SW480 (cell line): ENCODE measurements at regions not wholly inside any gene's neighbourhood (a gene's known extent, or its start where the extent isn't known, plus 50 kb on each side); places are given as distances from the start of the nearest gene placed in this dataset.

Experiments used
- DNase-seq: peaks from one replicate; pipeline ENCODE4 v3.0.0-alpha.2; 2016; ENCODE audit warnings: low spot score

DNA sequence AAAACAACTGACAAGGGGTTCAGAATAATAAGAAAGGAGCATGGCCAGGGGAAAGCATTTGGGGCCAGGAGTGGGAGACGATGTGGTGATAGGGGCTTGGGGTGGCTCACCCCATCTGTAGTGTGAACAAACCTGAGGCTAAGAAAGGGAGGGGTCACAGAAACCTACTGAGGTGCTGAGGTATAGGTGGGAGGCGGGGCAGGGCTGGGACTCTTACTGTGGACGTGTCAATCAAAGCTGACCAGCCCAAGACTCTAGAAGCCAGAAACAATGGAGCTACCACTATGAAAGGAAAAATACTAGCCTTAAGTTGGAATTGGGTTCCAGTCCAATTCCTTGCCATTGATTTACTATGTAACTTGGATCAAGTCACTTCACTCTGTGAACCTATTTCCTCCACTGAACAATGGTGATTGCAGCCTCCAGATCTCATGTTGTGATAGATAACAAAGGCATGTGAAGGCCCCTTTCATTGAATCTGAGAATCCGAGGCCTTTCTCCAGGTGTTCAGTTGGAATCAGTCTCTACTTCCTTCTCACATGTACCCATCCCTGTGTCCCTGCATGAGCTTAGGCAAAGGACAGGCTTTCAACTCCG, 260.9 kb upstream of the HES1 start:
- DNase-seq: no peak

DNA sequence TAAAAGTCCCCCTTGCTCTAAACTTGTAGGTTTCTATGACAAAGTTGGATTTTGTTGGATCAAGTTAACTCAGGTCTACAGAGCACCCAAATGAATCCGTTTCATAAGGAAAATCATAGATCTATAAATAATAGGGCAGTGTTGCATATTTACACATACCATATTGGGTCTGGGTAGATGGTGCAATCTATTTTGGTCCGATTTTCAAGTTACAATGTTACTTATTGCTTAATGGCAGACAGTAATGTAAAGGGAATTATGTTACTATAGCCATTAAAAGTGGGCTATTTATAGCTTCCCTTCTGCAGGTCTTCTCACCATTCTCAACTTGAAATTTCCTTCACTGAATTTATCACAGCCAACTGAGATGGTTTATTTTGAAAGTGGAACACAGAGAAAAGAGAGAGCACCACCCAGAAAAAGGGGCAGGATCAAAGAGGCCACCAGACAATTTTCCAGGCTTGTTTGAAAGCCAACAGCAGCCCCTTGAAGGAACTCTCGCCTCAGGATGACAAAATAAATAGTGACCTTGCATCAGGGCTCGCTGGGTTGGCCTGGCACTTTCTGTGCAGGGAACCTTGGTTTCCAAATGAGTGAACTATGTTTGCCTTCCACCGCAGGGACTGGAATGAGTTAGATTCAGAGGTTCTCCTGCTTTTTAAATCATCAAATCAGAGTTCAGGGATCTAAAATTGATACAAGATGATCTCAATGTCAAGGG, 260.2 kb upstream of the HES1 start:
- no peak for DNase-seq

DNA sequence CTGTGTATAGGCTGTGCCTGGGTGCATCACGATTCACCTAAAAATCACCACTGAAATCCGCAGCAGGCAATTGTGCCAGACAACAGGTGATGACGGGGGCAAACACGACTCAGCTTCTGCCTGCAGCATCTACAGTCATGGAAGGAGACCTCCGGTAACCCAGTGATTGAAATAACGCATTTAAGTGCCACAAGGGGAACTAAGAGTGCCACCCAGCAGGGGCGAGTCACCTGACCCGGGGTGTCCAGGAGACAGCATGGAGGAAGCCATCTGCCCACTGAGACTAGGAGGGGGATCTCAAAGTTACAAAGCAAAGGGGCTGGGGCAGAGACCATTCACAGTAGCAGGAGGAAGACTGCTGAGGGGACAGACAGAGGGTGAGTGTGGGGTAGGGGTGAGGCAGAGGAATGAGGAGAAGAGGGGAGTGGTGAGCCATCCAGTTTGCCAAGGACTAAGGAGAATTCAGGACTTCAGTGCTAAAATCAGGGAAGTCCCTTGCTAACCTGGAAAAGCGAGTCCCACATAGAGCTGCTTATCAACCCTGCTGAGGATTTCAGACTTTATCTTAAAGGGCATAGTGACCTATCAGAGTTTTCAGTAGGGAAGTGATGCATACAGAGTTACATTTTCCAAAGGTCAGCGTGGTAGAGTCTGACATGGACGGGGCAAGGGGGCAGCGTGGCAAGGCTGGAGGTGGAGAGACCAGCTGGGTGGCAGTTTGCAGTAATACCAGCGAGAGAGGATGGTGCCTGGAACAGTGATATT, 256.7 kb upstream of the HES1 start:
- no peak for DNase-seq

DNA sequence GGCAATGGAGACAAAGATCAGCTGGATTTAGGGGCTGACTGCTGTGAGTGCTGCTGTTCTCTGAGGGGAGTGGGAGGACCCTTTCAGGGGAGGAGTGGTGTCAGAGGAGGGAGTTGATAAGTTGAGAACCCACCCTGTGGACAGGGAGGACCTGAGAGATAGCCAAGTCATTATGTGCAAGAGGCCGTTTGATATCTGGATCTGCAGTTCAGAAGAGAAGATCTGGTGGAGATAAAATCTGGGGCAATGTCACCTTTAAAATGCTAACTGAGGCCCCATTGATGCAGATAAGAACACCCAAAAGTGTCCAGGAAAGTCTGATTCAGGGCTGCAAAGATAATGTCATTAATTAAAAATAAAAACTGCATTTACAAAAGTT, 256.1 kb upstream of the HES1 start:
- DNase-seq: no peak

DNA sequence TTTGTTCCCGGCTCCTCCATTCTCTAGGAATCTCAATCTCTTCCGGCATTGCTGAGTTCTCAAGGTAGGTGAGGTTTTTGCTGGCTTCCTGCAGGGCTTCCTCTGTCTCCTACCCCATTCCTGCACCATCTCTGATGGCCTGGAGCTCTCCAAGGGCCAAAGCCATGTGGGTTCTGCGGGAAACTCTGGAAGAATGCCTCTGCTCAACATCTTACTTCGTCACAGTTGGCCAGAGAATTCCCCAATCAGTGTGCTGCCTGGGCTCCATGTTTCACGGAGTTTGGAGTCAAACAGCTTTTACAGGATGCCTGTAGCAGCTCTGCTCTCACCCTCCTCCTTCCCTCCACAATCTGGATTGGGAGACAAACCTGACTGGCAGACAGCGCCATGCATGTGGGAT, 253.9 kb upstream of the HES1 start:
- DNase-seq: no peak

DNA sequence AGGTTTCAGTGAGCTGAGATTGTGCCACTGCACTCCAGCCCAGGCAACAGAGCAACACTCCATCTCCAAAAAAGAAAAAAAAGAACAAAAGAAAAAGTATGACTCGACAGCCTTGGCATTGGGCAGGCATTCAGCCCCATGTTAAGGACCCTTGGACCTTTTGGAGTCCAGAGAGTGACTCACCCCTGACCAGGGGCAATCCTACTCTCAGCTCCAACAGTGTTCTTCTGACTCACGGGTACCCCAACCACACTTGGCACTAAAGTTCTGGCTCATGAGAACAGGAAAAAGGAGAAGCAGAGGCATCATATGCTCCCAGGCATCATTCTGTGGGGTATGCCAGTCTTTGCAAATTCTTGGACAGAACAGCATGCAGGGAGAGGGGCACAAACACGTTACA, 252.4 kb upstream of the HES1 start:
- DNase-seq: peak; percentile 50

DNA sequence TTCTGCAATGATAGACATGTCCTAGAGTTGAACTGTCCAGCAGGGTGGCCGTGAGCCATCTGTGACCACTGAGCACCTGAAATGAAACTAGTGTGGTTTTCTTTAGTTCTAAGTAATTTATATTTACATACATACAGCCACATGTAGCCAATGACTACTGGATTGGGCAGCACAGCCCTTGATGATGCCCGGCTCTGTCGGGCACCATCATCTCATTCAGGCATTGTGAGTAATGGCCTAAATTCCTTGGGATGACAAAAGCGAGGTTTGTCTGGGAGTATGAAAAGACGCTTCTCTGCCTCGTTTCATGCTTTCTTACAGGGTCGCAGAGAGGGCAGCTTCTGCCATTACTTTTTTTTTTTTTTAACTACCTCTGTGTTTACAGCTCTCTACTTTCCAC, 251.9 kb upstream of the HES1 start:
- no peak for DNase-seq

DNA sequence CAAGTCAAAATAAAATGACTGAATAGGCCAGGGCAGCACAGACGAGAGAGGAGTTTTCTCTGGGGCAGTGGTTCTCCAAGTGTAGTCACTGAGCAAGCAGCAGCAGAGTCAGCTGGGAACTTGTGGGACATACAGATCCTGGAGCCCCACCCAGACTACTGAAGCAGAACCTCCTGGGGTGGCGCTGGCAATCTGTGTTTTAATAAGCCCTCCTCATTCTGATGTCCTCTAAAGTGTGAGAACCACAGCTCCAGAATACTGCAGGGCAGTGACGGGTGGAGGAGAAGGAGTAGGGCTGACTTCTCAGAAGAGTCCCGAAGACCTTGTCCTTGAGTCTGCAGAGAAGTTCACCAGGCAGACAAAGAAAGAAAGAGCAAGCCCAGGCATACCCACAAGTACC, 251.3 kb upstream of the HES1 start:
- DNase-seq: no peak

DNA sequence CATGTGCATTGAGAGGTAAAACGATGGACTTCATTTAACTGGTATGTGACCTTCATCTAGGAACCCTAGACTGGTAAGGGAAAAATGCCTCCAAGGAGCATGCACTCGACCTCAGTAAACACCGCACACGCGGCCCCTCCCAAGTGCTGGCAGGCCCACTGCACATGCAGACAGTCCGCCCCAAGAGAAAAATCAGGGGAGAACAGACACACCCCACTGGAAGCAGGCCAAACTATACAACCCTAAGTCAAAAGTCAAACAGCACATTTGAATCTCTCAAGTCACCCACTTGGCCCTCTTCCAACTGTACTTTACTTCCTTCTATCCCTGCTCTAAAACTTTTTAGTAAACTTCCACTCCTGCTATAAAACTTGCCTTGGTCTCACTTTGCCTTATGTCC, 250.1 kb upstream of the HES1 start:
- no peak for DNase-seq

DNA sequence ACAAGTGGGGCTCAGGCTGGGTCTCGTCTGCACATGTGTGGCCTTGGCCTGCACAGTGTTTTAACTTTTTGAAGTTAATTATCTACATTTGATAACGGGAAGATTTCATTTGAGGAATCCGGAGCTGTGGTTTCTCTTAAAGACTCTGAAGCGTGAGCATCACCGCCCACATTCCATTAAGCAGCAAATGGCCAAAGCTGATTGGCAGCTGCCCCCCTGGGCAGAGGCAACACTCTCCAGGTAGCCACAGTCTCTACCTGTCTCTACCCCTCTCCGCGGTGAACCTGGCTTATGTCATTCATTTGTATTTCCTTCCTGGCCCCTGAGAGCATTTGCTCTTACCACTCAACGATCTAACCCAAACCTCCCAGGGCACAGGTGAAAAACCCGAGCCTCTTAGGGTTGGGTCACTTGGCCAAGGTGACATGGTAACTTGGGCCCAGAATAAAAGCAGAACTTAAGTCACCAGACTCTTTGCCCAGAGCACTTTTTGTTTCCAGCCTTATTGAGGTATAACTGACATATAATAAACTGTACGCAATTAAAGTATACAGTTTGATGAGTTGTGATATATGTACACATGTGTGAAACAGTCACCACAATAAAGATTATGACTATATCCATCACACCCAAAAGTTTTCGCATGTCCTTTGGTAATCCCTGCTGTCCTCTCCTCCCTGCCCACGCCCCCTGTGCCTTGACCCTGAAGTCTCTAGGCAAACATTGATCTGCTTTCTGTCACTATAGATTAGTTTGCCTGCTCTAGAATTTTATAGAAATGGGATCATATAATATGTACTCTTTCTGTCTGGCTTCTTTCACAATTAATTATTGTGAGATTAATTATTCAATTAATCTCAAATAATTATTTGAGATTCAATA, 245.7 kb upstream of the HES1 start:
- DNase-seq: peak; percentile 42

DNA sequence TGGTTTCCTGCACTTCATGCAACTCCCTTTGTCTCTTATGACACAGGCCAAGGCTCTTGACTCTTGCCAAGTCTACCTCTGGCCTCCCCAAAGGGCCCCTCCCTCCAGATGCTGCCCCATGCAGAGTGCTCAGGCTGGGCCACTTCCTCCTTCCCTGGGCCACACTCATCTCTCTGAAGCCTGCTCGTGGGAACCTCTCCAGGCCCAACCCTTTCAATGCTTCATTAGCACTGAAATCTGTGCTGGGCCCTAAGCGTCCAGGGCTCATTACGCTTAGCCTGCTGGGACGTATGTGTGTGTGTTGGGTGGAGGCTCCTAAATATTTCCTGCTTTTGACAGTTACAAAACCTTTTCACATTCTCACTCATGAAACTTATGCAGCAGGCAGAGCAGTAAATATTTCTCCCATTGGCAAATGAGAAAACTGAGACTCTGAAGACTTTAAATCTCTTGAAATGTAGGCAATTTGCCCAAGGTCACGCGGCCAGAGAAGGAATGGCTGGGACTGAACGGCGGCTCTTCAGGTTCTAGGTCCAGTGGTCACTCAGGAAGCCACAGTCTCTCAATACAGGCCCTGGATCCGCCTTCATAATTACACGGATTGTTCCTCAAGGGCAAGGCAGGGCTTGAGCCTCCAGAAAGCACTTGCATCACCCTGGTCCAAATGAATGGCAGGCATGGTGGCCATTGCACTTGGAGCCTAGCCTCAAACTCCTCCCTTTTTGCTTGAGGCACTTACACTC, 241.7 kb upstream of the HES1 start:
- DNase-seq: no peak

DNA sequence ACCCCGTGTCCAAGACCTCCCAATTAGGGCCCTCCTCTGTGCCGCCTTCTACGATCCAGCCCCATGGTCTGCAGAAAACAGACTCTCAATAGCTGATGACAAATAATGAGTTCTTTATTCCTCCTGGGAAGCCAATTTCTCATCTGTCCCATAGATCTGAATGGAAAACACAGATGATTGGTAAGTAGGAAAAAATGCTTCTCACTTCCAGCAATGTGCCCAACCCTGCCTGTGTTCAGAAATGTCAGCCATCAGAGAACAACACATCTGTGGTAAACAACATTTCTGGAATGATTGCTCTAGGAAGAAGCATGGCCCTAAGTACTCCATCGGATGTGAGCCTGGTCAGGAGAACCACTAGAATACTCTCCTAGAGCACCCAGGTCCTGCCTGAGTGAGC, 240.5 kb upstream of the HES1 start:
- DNase-seq: no peak

DNA sequence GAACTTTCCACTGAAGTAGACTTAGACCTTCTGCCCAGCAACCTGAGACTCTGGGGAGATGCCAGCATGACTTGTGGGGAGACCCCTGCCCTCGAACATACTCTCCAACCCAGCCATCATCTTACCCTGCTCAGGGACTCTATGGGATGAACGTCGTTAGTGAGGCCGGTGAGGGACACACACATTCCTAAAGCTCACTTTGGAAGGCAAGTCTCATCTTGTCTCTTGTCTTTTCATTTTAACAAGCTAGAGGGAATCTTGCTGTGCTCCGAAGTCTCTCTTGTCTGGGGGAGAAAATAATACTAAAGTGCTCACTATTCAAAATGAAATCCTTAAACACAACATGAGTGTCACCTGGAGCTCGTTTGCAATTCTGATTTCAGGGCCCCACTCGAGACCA, 239.5 kb upstream of the HES1 start:
- DNase-seq: no peak

DNA sequence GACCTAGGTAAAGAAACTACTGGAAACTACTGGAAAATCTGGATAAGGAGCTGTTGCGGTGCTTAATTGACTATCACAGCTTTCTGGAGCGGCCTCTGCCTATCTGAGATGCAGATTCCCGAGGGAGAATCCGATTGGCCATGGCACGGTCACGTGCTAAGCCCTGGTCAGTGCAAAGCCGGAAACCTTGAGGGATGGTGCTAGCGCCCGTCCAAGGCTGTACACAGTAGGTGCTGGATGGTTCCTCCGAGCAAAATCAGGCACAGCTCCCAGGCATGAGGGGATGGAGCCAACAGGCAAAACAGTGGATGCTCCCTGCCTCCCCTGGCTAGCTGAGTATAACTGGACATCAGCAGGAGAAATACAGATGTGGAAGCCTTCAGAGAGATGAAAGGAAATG, 238.7 kb upstream of the HES1 start:
- DNase-seq: no peak

DNA sequence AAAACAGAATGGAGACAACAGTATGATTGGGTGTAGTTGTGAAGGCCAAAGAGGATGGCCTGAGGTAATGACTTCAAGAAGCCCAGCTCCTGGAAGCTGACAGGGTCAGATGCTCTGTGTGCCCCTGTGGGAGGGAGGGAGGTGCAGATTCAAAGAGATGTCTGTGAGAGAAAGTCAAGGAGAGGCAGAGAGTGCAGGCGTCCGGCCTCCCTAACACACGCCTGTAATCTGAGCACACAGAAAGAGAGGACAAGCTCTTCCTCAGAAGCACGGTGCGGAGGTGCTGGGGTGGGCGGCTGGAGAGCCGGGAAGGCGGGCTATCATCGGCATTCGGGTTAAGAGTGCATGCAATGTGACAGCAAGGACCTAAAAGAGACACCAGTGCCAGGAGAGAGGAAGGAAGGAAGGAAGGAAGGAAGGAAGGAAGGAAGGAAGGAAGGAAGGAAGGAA, 238.2 kb upstream of the HES1 start:
- no peak for DNase-seq

DNA sequence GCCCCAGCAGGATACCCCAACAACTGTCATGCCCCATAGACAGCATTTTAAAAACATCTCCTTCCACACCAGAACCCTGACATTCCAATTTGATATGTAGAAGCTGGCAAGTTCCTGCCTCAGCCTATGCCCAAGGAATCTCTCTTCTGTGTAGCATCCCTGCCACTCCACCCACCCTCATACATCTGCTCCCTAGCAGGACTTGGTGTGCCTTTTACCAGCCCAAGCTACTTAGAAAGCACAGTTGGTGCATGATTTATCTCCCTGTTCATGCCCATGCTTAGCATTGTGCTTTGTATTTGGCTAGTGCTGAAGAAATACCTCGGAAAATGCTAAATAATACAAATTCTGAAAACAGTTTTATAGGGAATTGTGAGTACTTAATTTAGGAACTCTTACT, 236.9 kb upstream of the HES1 start:
- DNase-seq: no peak

DNA sequence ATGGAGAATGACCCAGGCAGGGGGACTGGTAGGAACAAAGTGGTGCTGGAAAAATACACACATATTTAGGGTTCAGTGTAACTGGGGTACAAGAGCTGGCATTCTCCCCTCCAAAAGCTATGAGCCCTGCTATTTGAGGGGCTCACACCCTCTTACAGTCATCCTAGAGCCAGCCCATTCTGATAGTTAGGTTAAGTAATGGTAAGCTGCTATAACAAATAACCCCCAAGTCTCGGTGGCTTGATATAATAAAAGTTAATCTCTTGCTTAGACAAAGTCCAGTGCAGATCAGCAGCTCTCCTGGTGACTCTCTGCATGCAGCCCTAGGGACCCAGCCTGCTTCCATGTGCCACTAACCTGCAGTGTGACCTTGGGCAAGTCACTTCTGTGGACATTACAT, 234.9 kb upstream of the HES1 start:
- DNase-seq: no peak

DNA sequence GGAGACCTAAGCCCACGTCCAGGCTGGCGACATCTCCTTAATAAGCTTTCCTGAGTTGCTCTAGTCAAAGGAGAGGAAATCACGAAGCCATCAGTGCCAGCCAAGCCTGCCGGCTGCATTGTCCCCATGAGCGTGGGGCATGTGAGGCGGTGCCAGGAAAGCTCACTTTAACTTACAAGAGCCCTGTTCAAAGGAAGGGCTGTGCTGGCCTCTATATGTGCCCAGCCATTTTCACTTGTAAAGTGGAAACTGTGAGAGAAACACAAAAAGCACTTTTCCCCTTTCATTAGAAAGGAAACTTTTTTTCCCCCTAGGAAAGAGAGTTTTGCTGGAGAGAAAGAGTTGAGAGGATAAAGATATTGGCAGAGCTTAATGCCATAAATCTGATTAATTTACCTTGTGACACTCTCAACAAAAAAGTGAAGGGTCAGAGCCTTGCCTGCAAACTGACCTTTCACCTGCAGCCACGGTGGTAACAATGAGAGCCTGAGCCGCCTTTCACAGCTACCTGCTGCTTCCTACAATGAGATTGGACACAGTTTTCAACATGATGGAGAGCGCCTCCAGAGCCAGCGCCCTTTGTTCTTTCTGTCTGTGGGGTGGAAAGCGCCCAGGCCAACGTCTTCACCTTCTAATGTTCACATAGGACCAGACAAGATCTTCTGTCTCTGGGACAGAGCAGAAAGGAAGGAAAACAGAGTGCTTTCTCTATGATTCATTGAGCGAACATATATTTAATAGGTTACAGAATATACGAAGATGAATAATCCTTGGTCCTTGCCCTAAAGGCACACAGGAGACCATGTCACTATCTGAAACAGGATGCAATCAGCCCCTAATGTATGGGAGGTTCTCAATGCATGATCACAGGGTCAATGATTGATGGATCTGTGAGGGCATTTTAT, 233.1 kb upstream of the HES1 start:
- no peak for DNase-seq

DNA sequence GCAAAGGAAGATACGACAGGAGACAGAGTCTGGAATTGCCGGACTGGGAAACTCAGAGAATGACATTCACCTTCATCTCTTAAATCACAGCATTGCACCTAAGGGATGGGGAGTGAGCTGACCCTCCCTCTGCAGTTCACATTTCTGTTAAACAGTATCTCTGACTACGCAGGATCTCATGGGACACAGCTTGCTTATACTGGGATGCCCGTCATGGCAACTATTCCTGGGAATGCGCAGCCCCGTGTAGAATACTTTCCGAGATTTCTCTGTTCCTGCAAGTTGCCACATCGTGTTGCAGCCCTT, 232.5 kb upstream of the HES1 start:
- DNase-seq: no peak

DNA sequence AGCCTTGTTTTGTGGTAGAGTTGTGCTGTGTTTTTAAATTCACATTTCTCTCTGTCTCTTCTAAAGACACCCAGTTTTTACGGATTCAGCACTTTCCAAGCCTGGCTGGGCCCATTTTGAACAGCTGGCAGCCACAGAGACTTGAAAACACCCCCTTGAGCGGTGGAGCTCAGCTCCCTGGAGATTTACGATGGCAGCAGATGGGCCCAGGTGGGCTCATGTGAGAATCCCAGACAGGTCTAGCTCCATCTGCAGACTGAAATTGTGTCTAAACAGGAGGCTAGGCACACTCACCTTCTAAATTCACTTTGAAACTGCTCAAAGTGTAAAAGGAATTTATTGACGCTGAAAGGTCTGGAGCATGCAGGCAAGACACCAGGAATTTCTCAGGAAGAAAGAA, 232.0 kb upstream of the HES1 start:
- DNase-seq: no peak
